ENCODE measurements at regions not wholly inside any gene's neighbourhood (a gene's known extent, or its start where the extent isn't known, plus 50 kb on each side); places are given as distances from the start of the nearest gene placed in this dataset.
A peak's percentile ranks its signal among the peaks of the same experiment; 100 is the strongest.

DNA sequence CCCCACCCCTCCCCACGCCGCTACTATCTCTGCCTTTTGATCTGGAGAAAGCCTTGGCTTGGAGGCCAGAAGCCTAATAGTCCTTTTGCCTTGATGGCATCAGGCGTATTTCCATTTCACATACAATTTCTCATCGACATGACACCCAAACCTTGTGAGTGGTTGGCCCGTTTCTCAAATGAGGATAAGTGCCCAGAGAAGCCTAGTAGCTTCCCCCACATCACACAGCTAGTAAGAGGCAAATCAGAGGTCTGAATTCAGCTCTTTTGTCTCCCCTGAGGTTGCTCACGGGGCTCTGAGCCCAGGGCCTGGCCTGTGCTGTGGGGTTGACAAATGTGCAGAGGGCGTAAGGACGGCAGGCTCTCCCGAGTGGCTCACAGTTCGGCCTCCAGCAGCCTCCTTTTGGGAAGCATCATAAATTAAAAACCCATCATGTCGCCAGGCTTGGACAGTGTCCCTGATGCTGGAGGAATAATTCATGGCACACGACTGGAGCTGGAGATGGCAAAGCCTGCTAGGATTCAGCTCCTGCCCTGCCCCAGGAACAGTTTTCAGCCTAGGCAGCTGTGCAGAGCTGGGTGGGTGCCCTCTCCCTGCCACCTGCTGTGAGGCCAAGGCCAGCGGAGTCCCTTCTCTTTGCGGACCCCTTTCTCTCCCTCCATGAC, 263.8 kb downstream of the NSG2 start:
- peaks cover 36 to 52% of the 10 kb centered on the region in 2 donors for H3K27me3 Mint-ChIP-seq

GRCh38 chr5:174310243-174310642, 264.7 kb downstream of the NSG2 start:
- H3K27ac ChIP-seq (ENCODE audit: low read length), result no peak overlapping the region
- no peak overlapping the region for H3K27ac Mint-ChIP-seq
- ATAC-seq (replicated peaks in 1 of 4), result no peak
- no peaks in the 10 kb centered on the region for H3K9me3 ChIP-seq
- H3K4me1 Mint-ChIP-seq, result peaks cover 0 to 4% (median 3%) of the 10 kb centered on the region in 3 donors
- no peaks in the 10 kb centered on the region for H3K36me3 Mint-ChIP-seq
- POLR2A ChIA-PET, result no interaction called here
- peaks cover 0 to 8% of the 10 kb centered on the region in 2 experiments for H3K4me1 ChIP-seq (ENCODE audit: control insufficient read depth in 1 of 2, extremely low read depth in 1 of 2, insufficient read depth in 2 of 2, low read length in 2 of 2)
- H3K4me3 Mint-ChIP-seq, result no peak overlapping the region
- peaks cover 42 to 57% of the 10 kb centered on the region in 2 donors for H3K27me3 Mint-ChIP-seq
- peaks cover 2 to 43% of the 10 kb centered on the region in 2 experiments for H3K27me3 ChIP-seq (replicated peaks in 1 of 2; ENCODE audit: control insufficient read depth in 2 of 2, extremely low read depth in 1 of 2, insufficient read depth in 2 of 2, low read length in 1 of 2)
- no peaks in the 10 kb centered on the region for H3K9me3 Mint-ChIP-seq
- DNase-seq, result no peak
- CTCF ChIA-PET, result interaction anchor here in 1 of 2 donors (0.7 kb wide), 1 partner anchor 695 kb away, joined by 6 read pairs; no protein-coding TSS in a partner anchor
- no peak overlapping the region for H3K4me3 ChIP-seq (ENCODE audit: control insufficient read depth in 1 of 2, extremely low read depth in 1 of 2, low read length in 1 of 2)
- no peaks in the 10 kb centered on the region for H3K36me3 ChIP-seq (ENCODE audit: control insufficient read depth in 2 of 2, extremely low read depth in 1 of 2, insufficient read depth in 1 of 2, low read length in 1 of 2)
- WGBS (ENCODE audit: insufficient coverage), result 91% methylated on average over 7 of the region's 10 CpGs

More for the DNA sequence above, 263.8 kb downstream of the NSG2 start:
- ChIA-PET CTCF (interaction anchor here in 1 of 2 donors (0.6 kb wide), 1 partner anchor 18 kb away, joined by 8 read pairs; no protein-coding TSS in a partner anchor), POLR2A (no interaction called here)
- DNase-seq (no peak), ATAC-seq (replicated peaks in 1 of 4) (no peak)
- no peaks in the 10 kb centered on the region for H3K36me3 Mint-ChIP-seq
- Histone ChIP-seq H3K27me3 (replicated peaks in 1 of 2; ENCODE audit: control insufficient read depth in 2 of 2, extremely low read depth in 1 of 2, insufficient read depth in 2 of 2, low read length in 1 of 2) (peaks cover 2 to 36% of the 10 kb centered on the region in 2 experiments), H3K27ac (ENCODE audit: low read length) (no peak overlapping the region), H3K4me1 (ENCODE audit: control insufficient read depth in 1 of 2, extremely low read depth in 1 of 2, insufficient read depth in 2 of 2, low read length in 2 of 2) (peaks cover 0 to 8% of the 10 kb centered on the region in 2 experiments), H3K36me3 (ENCODE audit: control insufficient read depth in 2 of 2, extremely low read depth in 1 of 2, insufficient read depth in 1 of 2, low read length in 1 of 2) (no peaks in the 10 kb centered on the region), H3K9me3 (no peaks in the 10 kb centered on the region), H3K4me3 (ENCODE audit: control insufficient read depth in 1 of 2, extremely low read depth in 1 of 2, low read length in 1 of 2) (no peak overlapping the region)
- no peak overlapping the region for H3K27ac Mint-ChIP-seq
- H3K4me3 Mint-ChIP-seq, result no peak overlapping the region
- H3K4me1 Mint-ChIP-seq, result peaks cover 0 to 4% (median 3%) of the 10 kb centered on the region in 3 donors
- WGBS (ENCODE audit: insufficient coverage), result 75% methylated on average over 12 of the region's 14 CpGs
- no peaks in the 10 kb centered on the region for H3K9me3 Mint-ChIP-seq

DNA sequence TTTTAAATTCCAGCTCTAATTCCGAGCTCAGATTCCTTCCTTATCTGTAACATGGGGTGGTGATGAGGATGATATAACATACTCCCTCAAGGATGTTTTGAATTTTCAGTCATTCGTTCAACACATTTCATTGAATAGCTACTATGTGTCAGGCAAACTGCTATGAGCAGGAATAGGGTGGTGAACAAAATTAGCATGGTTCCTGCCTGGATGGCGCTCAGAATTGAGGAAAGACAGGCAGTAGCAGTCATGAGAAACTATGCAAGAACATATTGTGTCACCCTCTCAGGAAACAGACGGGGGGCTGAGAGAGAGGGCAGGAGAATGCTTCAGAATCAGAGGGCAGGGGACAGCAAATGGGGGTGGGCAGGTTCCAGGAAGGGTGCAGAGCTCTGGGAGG, 265.2 kb downstream of the NSG2 start:
- Histone ChIP-seq H3K36me3 (ENCODE audit: control insufficient read depth in 2 of 2, extremely low read depth in 1 of 2, insufficient read depth in 1 of 2, low read length in 1 of 2) (no peaks in the 10 kb centered on the region), H3K9me3 (no peaks in the 10 kb centered on the region), H3K27ac (ENCODE audit: low read length) (no peak overlapping the region), H3K4me1 (ENCODE audit: control insufficient read depth in 1 of 2, extremely low read depth in 1 of 2, insufficient read depth in 2 of 2, low read length in 2 of 2) (peaks cover 0 to 8% of the 10 kb centered on the region in 2 experiments), H3K4me3 (ENCODE audit: control insufficient read depth in 1 of 2, extremely low read depth in 1 of 2, low read length in 1 of 2) (no peak overlapping the region), H3K27me3 (replicated peaks in 1 of 2; ENCODE audit: control insufficient read depth in 2 of 2, extremely low read depth in 1 of 2, insufficient read depth in 2 of 2, low read length in 1 of 2) (peaks cover 2 to 48% of the 10 kb centered on the region in 2 experiments)
- peaks cover 47 to 55% of the 10 kb centered on the region in 2 donors for H3K27me3 Mint-ChIP-seq
- H3K27ac Mint-ChIP-seq, result no peak overlapping the region
- ChIA-PET CTCF (no interaction called here), POLR2A (no interaction called here)
- ATAC-seq (replicated peaks in 1 of 4) (no peak), DNase-seq (no peak)
- 70% methylated on average over 2 of the region's 4 CpGs for whole genome bisulfite sequencing (ENCODE audit: insufficient coverage)
- H3K9me3 Mint-ChIP-seq, result no peaks in the 10 kb centered on the region
- H3K4me1 Mint-ChIP-seq, result peaks cover 0 to 4% (median 3%) of the 10 kb centered on the region in 3 donors
- H3K36me3 Mint-ChIP-seq, result no peaks in the 10 kb centered on the region
- peak overlapping the region in 2 of 3 donors; percentile 26 to 57 for H3K4me3 Mint-ChIP-seq

DNA sequence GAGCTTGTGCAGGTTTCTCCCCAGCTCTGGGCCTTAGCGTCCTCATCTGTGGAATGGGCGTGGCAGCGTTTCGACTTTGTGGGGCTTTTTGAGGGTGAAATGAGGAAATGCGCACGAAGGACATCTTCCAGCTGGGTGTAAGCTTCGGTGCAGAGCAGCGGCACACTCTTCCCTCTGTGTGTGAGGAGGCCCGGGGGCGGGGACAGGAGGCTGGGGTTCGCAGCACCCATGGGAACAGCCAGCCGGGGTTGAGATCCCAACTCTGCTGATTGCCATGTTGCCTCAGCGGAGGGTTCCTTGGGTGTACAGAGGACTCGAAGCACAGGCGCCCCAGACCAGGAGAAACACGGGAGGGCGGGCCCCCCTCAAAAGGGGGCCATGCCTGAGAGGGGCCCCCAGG, 265.6 kb downstream of the NSG2 start:
- Mint-ChIP-seq H3K4me1 (peaks cover 0 to 4% (median 3%) of the 10 kb centered on the region in 3 donors), H3K9me3 (no peaks in the 10 kb centered on the region), H3K36me3 (no peaks in the 10 kb centered on the region), H3K4me3 (peak overlapping the region in 1 of 3 donors; percentile 57), H3K27ac (no peak overlapping the region), H3K27me3 (peaks cover 47 to 51% of the 10 kb centered on the region in 2 donors)
- no peak for ATAC-seq (replicated peaks in 1 of 4)
- Histone ChIP-seq H3K36me3 (ENCODE audit: control insufficient read depth in 2 of 2, extremely low read depth in 1 of 2, insufficient read depth in 1 of 2, low read length in 1 of 2) (no peaks in the 10 kb centered on the region), H3K9me3 (no peaks in the 10 kb centered on the region), H3K4me3 (ENCODE audit: control insufficient read depth in 1 of 2, extremely low read depth in 1 of 2, low read length in 1 of 2) (no peak overlapping the region), H3K4me1 (ENCODE audit: control insufficient read depth in 1 of 2, extremely low read depth in 1 of 2, insufficient read depth in 2 of 2, low read length in 2 of 2) (peaks cover 0 to 8% of the 10 kb centered on the region in 2 experiments), H3K27me3 (replicated peaks in 1 of 2; ENCODE audit: control insufficient read depth in 2 of 2, extremely low read depth in 1 of 2, insufficient read depth in 2 of 2, low read length in 1 of 2) (peaks cover 2 to 50% of the 10 kb centered on the region in 2 experiments), H3K27ac (ENCODE audit: low read length) (no peak overlapping the region)
- ChIA-PET POLR2A (no interaction called here), CTCF (interaction anchor here (0.7 to 1.2 kb wide), 2 partner anchors 689 to 695 kb away, joined by 3 to 5 read pairs; no protein-coding TSS in a partner anchor)
- WGBS (ENCODE audit: insufficient coverage), result 75% methylated on average over 16 of the region's 17 CpGs
- DNase-seq, result no peak

- H3K4me1 ChIP-seq (ENCODE audit: control insufficient read depth in 1 of 2, extremely low read depth in 1 of 2, insufficient read depth in 2 of 2, low read length in 2 of 2), result peaks cover 0 to 8% of the 10 kb centered on the region in 2 experiments
- no peaks in the 10 kb centered on the region for H3K36me3 ChIP-seq (ENCODE audit: control insufficient read depth in 2 of 2, extremely low read depth in 1 of 2, insufficient read depth in 1 of 2, low read length in 1 of 2)
- 10% methylated on average over 58 of the region's 58 CpGs for WGBS (ENCODE audit: insufficient coverage)
- no peaks in the 10 kb centered on the region for H3K9me3 ChIP-seq
- Mint-ChIP-seq H3K9me3 (no peaks in the 10 kb centered on the region), H3K27ac (no peak overlapping the region), H3K4me3 (peak overlapping the region in 1 of 3 donors; percentile 33), H3K27me3 (peaks cover 46 to 52% of the 10 kb centered on the region in 2 donors), H3K4me1 (peaks cover 0 to 4% (median 3%) of the 10 kb centered on the region in 3 donors), H3K36me3 (no peaks in the 10 kb centered on the region)
- DNase-seq, result peak in 32 of 35 experiments; percentile 5 to 63 (median 34)
- CTCF ChIA-PET, result interaction anchor here (0.6 to 1.2 kb wide), 4 partner anchors 12 to 696 kb away, joined by 3 to 5 read pairs (median 4); no protein-coding TSS in a partner anchor
- no peak overlapping the region for H3K27ac ChIP-seq (ENCODE audit: low read length)
- H3K4me3 ChIP-seq (ENCODE audit: control insufficient read depth in 1 of 2, extremely low read depth in 1 of 2, low read length in 1 of 2), result no peak overlapping the region
- peak; percentile 44 to 66 (median 50) for ATAC-seq (replicated peaks in 1 of 4)
- POLR2A ChIA-PET, result no interaction called here
- H3K27me3 ChIP-seq (replicated peaks in 1 of 2; ENCODE audit: control insufficient read depth in 2 of 2, extremely low read depth in 1 of 2, insufficient read depth in 2 of 2, low read length in 1 of 2), result peaks cover 2 to 50% of the 10 kb centered on the region in 2 experiments
Measured at GRCh38 chr5:174311531-174312269, 266.2 kb downstream of the NSG2 start.

- Mint-ChIP-seq H3K27ac (no peak overlapping the region), H3K4me1 (peaks cover 0 to 4% (median 3%) of the 10 kb centered on the region in 3 donors), H3K9me3 (no peaks in the 10 kb centered on the region), H3K27me3 (peaks cover 47 to 50% of the 10 kb centered on the region in 2 donors), H3K36me3 (no peaks in the 10 kb centered on the region), H3K4me3 (no peak overlapping the region)
- peaks cover 0 to 8% of the 10 kb centered on the region in 2 experiments for H3K4me1 ChIP-seq (ENCODE audit: control insufficient read depth in 1 of 2, extremely low read depth in 1 of 2, insufficient read depth in 2 of 2, low read length in 2 of 2)
- ChIA-PET CTCF (interaction anchor here in 1 of 2 donors (0.6 to 1.2 kb wide), 2 partner anchors 11 to 696 kb away, joined by 3 to 5 read pairs; no protein-coding TSS in a partner anchor), POLR2A (no interaction called here)
- DNase-seq, result no peak
- peak in 2 of 4 experiments; percentile 16 to 22 for ATAC-seq (replicated peaks in 1 of 4)
- H3K27me3 ChIP-seq (replicated peaks in 1 of 2; ENCODE audit: control insufficient read depth in 2 of 2, extremely low read depth in 1 of 2, insufficient read depth in 2 of 2, low read length in 1 of 2), result peaks cover 2 to 51% of the 10 kb centered on the region in 2 experiments
- H3K36me3 ChIP-seq (ENCODE audit: control insufficient read depth in 2 of 2, extremely low read depth in 1 of 2, insufficient read depth in 1 of 2, low read length in 1 of 2), result no peaks in the 10 kb centered on the region
- no peak overlapping the region for H3K27ac ChIP-seq (ENCODE audit: low read length)
- 5% methylated on average over 6 of the region's 25 CpGs for WGBS (ENCODE audit: insufficient coverage)
- no peak overlapping the region for H3K4me3 ChIP-seq (ENCODE audit: control insufficient read depth in 1 of 2, extremely low read depth in 1 of 2, low read length in 1 of 2)
- no peaks in the 10 kb centered on the region for H3K9me3 ChIP-seq
Measured at GRCh38 chr5:174312270-174312617, 266.7 kb downstream of the NSG2 start.

Data from T-cell (primary cell).